ENCODE measurements at regions not wholly inside any gene's neighbourhood (a gene's known extent, or its start where the extent isn't known, plus 50 kb on each side); places are given as distances from the start of the nearest gene placed in this dataset.
"Not testable (repeated sequence)": the region's sequence is repeated elsewhere in the genome, so short reads cannot be mapped to it uniquely, and the experiment has no call there.

- TF ChIP-seq PPARA (CRISPR knock-in tag; IDR thresholded peaks at IDR 0.05; ENCODE audit: borderline replicate concordance); PATZ1 (CRISPR knock-in tag; IDR thresholded peaks at IDR 0.05; ENCODE audit: borderline replicate concordance); ZFP30 (CRISPR knock-in tag; IDR thresholded peaks at IDR 0.05); SNAI2 (CRISPR knock-in tag; IDR thresholded peaks at IDR 0.05); ZNF565 (CRISPR knock-in tag; conservative IDR thresholded peaks at IDR 0.05; ENCODE audit: low read depth): not testable (repeated sequence)
Observed at GRCh38 chr6:50968246-50968645, 149.6 kb downstream of the TFAP2B start.

Measured in SK-N-SH treated with all-trans-retinoic acid at 6 μM for 48 hours (cell line).